IPS-11a (cell line): ENCODE measurements at regions not wholly inside any gene's neighbourhood (a gene's known extent, or its start where the extent isn't known, plus 50 kb on each side); places are given as distances from the start of the nearest gene placed in this dataset.
"Not testable (repeated sequence)": the region's sequence is repeated elsewhere in the genome, so short reads cannot be mapped to it uniquely, and the experiment has no call there.

Experiments used
- H3K4me3 ChIP-seq: one replicate; pipeline ENCODE4 v1.5.1; 2013; ENCODE audit warnings: low read depth, low read length, control low read depth

- no peak overlapping the region for H3K4me3 ChIP-seq
Observed at GRCh38 chr2:176935543-176936102, 277.0 kb upstream of the HNRNPA3 start.

- H3K4me3 ChIP-seq, result no peak overlapping the region
Observed at GRCh38 chr2:176936410-176936809, 276.2 kb upstream of the HNRNPA3 start.

GRCh38 chr2:176944998-176945397 is 267.6 kb upstream of the HNRNPA3 start:
- no peak overlapping the region for H3K4me3 ChIP-seq

DNA sequence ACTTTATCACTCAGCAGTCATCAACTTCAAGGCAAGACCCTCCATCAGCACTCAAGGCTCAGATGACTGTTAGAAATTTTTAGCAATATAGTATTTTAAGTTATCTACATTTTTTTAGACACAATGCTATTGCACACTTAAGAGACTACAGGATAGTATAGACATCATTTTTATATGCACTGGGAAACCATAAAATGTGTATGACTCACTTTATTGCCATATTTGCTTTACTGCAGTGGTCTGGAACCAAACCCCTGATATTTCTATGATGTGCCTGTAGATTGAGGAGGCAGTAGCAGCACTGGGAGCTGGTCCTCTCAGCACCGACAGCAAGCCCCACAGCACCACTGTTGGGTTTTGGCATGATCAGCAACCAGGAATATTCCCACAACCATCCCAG is 264.8 kb upstream of the HNRNPA3 start:
- H3K4me3 ChIP-seq, result no peak overlapping the region

GRCh38 chr2:176951218-176951617 is 261.4 kb upstream of the HNRNPA3 start:
- H3K4me3 ChIP-seq, result not testable (repeated sequence)

DNA sequence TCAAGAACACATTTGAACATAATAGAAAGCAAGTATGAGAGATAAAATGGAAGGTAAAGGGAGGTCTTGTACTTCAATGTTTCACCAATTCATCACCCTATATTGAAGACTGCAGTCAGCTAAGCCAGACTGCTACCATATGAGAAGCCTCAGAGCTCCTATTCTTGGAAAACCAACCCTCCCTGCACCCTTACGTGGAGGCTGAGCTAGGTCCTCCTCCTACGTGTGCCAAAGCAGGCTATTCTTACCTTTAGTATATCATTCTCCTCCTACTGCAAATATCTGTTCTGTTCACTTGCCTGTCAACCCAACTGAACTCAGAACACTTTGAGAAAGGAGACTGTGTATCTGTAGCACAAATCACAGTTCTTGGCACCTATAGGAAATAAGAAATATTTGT is 255.8 kb upstream of the HNRNPA3 start:
- no peak overlapping the region for H3K4me3 ChIP-seq

DNA sequence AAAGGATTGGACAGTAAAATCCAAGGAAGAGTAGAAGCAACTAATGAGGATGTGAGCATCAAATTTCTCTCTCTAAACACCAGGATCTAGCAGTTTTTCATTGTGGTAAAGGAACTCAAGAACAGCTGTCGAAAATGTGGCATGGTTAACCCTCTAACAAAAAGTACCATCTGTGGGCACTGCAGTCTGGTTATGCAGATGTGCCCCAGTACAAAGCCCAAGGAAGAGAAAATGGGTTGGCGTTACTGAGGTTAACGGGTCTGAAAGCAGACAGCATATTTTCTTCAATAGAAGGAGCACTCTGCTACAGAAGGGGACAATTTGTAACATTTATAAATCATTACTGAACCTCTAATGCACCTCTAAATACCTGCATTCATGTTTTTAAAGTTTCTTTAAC is 253.0 kb upstream of the HNRNPA3 start:
- H3K4me3 ChIP-seq, result no peak overlapping the region

DNA sequence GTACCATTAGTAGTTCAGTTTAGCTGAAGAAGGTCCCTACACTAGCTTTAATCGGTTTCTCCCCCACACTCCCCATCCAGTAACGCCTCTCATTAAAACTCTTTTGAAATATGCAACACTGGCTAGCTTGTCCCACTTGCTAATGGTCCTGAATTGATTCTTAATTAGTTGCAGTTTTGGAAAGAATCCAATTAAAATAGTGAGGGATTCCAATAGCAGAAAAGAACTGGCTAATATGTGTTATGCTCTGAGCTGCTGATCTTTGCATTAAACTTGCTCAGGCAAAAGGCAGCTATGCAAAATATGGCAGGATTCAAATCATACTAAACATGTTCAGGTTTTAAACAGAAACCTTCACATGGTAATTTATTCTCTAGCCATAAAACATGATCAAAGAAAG is 252.5 kb upstream of the HNRNPA3 start:
- H3K4me3 ChIP-seq, result no peak overlapping the region

DNA sequence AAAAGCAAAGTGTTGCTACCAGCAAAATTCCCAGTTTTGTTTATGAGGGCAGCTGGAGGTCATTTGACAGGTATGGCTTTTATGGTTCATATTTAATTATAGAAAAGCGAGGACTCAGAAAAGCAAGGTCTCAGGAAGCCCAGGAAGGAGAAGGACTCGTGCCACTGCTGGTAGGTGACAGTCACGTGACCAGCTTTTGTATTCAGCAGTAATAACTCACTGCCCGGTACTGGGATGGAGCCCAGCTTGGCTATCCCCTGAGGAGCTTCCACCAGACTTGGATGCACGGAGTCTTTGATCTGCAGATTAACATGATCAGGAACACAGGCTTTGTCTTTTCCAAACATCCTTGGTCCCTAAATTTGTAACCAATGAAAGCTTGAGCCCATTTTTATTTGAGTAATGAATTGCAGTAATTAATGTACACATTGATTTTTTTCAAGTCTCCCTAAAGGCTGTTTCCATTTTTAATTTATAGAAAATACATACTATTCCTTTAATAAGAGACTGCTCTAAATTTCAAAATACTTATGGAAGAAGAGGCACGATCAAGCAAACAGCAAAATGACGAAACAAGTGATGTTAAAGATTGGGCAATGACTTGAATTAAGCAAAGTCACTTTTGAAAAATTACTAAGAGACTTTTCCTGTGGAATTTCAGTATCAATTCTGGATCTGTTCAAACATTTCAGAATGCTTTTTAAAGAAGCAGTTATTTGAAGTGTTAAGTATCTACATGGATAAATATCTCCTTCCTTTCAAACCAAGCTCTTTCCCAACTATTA is 251.7 kb upstream of the HNRNPA3 start:
- no peak overlapping the region for H3K4me3 ChIP-seq

DNA sequence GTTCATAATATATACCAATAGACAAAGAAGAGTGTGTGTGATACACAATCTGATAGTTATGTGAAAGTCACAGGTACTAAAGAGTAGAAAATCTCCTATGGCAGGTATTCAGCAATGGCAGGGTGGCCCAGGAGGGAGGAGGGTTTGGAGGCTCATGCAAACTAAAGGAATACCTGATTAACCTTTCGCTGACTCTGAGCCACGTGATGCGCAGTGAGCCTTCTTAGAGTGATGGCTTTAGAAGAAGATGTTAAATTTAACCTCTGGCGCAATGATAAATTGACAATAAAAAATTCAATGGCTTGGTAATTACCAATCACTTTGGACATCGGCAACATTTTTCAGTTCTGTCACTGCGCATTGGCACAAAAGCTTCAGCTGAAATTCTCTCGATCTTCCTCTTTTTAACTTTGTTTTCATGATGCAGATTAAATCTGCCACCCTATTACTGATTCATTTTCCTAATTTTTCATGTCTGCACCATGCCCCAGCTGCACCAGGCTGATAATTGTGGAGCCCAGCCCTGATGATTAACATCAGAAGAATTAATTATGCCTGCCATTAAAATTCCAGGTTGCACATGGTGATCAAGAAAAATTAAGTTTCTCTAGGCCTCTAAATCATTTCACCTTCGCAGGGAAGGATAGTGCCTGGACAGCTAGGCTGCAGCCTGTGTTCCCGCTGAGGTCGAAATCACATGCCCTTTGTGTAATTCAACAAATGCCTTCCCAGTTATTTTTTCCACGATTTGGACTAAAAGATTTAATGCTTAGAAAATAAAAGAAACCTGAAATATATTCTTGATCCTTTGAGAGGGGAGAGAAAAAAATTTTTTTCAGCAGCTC is 250.6 kb upstream of the HNRNPA3 start:
- no peak overlapping the region for H3K4me3 ChIP-seq

DNA sequence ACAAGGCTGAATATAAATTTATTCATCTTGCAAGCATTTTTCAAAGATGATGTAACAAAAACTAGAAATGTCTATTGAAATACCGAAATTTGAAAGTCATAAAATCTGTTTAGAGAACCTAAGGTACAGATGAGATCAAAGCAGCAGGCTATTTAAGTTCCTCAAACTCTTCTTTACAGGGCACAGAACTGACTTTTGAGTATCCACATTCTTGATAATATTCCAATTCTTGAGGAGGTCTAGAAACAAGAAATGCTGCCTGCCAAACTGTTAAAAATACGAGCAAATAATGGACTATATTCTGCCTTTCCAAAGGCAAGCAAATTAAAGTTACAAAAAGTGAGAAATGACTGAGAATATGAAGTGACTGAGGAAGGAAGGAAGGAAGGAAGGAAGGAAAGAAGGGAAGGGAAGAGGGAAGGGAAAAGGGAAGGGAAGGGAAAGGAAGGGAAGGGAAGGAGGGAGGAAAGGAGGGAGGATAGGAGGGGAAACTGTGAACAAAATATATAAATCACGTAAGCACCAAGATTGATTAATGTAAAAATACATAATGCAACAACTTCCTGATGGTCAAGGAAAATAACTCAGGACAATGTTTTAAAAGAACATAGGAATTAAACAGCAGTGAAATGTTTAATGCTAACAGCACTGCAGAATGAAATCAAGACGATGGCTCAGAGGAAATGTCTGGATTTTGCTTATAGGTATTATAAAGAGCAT is 248.9 kb upstream of the HNRNPA3 start:
- H3K4me3 ChIP-seq, result no peak overlapping the region

GRCh38 chr2:176967911-176968450 is 244.6 kb upstream of the HNRNPA3 start:
- H3K4me3 ChIP-seq, result no peak overlapping the region

GRCh38 chr2:176969642-176970359 is 242.8 kb upstream of the HNRNPA3 start:
- H3K4me3 ChIP-seq, result no peak overlapping the region

DNA sequence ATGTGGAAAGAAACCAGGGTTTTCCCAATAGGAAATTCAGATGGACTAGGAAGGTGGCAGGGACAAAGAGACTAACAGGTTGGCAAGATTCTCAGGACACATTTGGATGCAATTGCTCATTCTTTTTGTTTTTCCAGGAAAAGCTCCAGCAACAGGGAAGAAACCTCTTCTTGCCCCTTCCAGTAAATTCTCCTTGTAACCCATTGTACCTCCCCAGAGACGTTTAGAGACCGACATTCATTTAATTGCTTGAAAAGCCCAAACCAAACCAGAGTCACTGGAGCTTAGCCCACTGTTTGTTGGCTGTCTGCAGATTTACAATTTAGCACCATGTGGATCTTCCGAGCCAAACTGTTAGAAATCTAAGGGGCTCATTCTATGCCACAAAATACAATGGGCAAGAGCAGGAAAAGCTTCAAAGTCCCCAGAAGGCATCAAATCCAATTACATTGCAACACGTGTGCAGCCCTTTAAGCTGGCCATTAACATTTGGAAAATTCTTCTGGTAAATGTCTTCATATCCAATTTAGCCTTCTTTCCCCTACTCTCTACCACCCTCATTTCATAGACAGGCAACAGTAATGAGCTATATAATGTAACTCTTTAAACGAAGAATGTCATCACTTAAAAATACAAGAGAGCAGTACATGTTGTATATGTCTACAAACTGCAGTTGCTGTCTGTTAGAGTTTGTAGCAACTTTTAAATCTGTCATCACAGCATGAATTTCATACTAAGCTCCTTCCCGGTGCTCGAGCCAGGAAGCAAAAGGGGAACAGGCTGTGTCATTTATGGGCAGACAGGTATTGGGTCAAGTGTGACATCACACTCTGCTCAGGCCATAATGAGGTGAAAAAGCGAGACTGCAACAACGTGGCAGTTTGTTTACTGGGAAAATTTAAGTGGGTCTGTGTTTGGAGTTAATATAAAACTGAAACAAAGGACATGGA is 235.6 kb upstream of the HNRNPA3 start:
- no peak overlapping the region for H3K4me3 ChIP-seq

DNA sequence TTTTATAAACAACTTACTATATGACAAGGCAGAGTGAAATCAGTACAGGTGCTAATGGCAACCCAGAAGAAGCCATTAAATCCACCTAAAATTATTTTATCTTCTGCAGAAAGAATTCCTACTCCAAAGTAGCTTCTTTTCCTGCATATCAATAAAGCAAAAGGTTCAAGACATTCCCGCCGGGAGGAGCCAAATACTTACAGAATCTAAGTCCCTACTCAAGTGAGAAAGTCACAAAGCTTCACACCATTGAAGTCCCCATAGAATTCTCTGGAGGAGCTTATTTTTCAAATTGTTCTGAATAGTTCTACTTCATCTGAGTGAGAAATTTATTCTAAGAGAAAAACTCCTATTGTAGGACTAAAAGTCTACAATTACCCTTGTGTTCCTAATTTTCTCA is 233.7 kb upstream of the HNRNPA3 start:
- no peak overlapping the region for H3K4me3 ChIP-seq

GRCh38 chr2:176979981-176980710 is 232.4 kb upstream of the HNRNPA3 start:
- no peak overlapping the region for H3K4me3 ChIP-seq

DNA sequence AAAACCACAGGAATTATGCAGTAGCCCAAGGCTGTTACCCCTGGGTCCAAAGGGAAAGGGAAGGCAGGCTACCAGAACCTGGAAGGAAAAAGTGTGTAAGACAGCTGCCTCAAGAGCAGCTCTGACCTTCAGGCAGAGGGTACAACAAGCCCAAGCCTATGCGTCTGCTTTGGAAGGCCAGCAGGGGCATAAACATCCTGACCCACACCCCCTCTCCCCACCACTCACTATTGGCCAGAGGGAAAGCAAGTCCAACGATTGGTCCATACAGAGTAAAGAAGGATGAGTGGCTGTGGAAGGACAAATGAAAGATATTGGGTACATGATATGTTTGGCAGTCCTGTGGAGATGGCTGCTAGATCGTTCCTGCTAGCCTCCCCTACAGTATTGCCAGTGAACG is 227.6 kb upstream of the HNRNPA3 start:
- no peak overlapping the region for H3K4me3 ChIP-seq

DNA sequence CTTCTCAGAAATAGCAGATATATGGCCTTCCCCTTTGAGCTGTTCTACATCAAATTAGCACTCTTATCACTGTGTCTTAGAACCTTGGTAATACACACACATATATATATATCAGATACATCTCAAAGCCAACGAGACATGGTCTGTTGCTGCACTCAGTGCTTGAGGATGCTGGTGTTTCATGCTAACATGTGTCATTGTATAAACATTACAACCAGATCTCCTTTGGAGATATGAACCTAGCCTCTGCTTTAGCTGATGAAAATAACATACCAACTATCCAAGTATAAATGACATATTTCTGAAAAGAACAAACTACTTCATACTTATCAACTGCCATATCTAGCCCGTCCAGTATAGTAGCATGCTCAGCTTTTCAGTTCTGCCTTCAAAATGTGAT is 226.7 kb upstream of the HNRNPA3 start:
- H3K4me3 ChIP-seq, result no peak overlapping the region

- H3K4me3 ChIP-seq, result no peak overlapping the region
Observed at GRCh38 chr2:176986487-176986886, 226.1 kb upstream of the HNRNPA3 start.
